ENCODE measurements at regions not wholly inside any gene's neighbourhood (a gene's known extent, or its start where the extent isn't known, plus 50 kb on each side); places are given as distances from the start of the nearest gene placed in this dataset.

DNA sequence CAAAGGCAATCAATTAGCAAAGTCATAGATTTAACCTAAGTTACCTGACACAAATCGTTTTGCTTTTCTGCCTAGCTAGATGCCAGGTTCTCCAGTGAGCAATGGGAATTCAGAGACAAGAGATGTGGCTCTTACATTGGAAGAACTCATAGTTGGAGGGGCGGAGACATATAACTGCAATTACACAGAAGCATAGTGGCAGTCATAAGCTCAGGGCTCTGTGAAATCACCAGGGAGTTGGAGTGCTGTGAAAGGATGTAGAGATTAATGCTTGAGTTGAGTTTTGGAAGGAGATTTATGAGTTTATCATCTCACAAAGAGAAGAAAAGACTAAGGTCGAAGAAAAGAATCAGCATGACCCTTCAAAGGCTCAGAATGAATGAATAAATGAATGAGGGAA, 457.2 kb upstream of the TRIB2 start:
- TF ChIP-seq POLR2A (IDR thresholded peaks at IDR 0.05) (no peak), POLR2AphosphoS5 (IDR thresholded peaks at IDR 0.05) (no peak), CTCF (IDR thresholded peaks at IDR 0.05) (no peak)
- H3K36me3 ChIP-seq = no peaks in the 10 kb centered on the region
- H3K4me3 ChIP-seq = no peak overlapping the region
- DNase-seq (ENCODE audit: low spot score) = no peak
- intact Hi-C loops (cut with DNase I) = no loop called here
- H3K9me3 ChIP-seq = no peaks in the 10 kb centered on the region
- no peaks in the 10 kb centered on the region for H3K27me3 ChIP-seq (replicated peaks; ENCODE audit: insufficient read depth)
- H3K4me1 ChIP-seq (replicated peaks) = no peaks in the 10 kb centered on the region
- WGBS = 84% methylated on average over 3 of the region's 3 CpGs
- no peak overlapping the region for H3K27ac ChIP-seq

DNA sequence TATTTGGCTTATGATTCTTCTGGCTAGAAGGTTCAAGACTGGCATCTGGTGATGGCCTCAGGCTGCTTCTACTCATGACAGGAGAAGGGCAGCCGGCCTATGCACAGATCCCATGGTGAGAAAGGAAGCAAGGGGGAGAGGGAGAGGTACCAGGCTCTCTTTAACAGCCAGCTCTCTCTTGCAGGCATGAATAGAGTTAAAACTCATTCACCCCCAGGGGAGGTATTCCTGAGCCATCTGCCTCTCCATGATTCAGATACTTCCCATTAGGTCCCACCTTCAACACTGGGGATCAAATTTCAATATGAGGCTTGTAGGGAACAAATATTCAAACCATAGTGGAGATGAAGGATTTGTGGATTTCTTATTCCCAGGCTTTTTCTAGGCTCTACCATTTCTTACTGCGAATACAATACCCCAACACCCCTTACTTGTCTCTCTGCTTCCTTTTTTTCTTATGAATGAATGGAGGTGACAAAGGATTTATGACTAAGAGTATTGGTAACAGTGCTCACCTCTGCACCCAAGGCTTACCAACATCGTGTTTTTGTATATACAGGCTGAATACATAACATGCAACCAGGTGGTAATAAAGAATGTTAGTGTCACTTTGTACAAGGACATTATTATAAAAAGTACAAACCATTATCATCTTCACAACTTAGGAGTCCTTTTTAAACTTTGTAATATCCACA, 454.6 kb upstream of the TRIB2 start:
- no peak for DNase-seq (ENCODE audit: low spot score)
- Histone ChIP-seq H3K36me3 (no peaks in the 10 kb centered on the region), H3K27ac (no peak overlapping the region), H3K27me3 (replicated peaks; ENCODE audit: insufficient read depth) (no peaks in the 10 kb centered on the region), H3K9me3 (no peaks in the 10 kb centered on the region), H3K4me1 (replicated peaks) (no peaks in the 10 kb centered on the region), H3K4me3 (no peak overlapping the region)
- no peak for TF ChIP-seq POLR2A (IDR thresholded peaks at IDR 0.05)
- no peak for TF ChIP-seq CTCF (IDR thresholded peaks at IDR 0.05)
- no peak for TF ChIP-seq POLR2AphosphoS5 (IDR thresholded peaks at IDR 0.05)
- WGBS = 89% methylated on average over 3 of the region's 3 CpGs
- intact Hi-C loops (cut with DNase I) = no loop called here

- no peaks in the 10 kb centered on the region for H3K27me3 ChIP-seq (replicated peaks; ENCODE audit: insufficient read depth)
- H3K4me3 ChIP-seq = no peak overlapping the region
- no peaks in the 10 kb centered on the region for H3K9me3 ChIP-seq
- no peaks in the 10 kb centered on the region for H3K4me1 ChIP-seq (replicated peaks)
- 63% methylated on average over 2 of the region's 2 CpGs for WGBS
- intact Hi-C loops (cut with DNase I) = no loop called here
- no peaks in the 10 kb centered on the region for H3K36me3 ChIP-seq
- H3K27ac ChIP-seq = no peak overlapping the region
- no peak for DNase-seq (ENCODE audit: low spot score)
- TF ChIP-seq POLR2AphosphoS5 (IDR thresholded peaks at IDR 0.05) (no peak), POLR2A (IDR thresholded peaks at IDR 0.05) (no peak), CTCF (IDR thresholded peaks at IDR 0.05) (no peak)
Observed at GRCh38 chr2:12262681-12263436, 453.9 kb upstream of the TRIB2 start.

GRCh38 chr2:12263730-12264129, 453.0 kb upstream of the TRIB2 start:
- Histone ChIP-seq H3K4me1 (replicated peaks) (no peaks in the 10 kb centered on the region), H3K9me3 (no peaks in the 10 kb centered on the region), H3K27ac (no peak overlapping the region), H3K4me3 (no peak overlapping the region), H3K27me3 (replicated peaks; ENCODE audit: insufficient read depth) (no peaks in the 10 kb centered on the region), H3K36me3 (no peaks in the 10 kb centered on the region)
- TF ChIP-seq POLR2AphosphoS5 (IDR thresholded peaks at IDR 0.05) = no peak
- no peak for TF ChIP-seq CTCF (IDR thresholded peaks at IDR 0.05)
- no peak for TF ChIP-seq POLR2A (IDR thresholded peaks at IDR 0.05)
- no peak for DNase-seq (ENCODE audit: low spot score)
- intact Hi-C loops (cut with DNase I) = no loop called here

GRCh38 chr2:12264146-12264545, 452.6 kb upstream of the TRIB2 start:
- Histone ChIP-seq H3K36me3 (no peaks in the 10 kb centered on the region), H3K27ac (no peak overlapping the region), H3K4me3 (no peak overlapping the region), H3K9me3 (no peaks in the 10 kb centered on the region), H3K4me1 (replicated peaks) (peaks cover 3% of the 10 kb centered on the region), H3K27me3 (replicated peaks; ENCODE audit: insufficient read depth) (no peaks in the 10 kb centered on the region)
- TF ChIP-seq POLR2A (IDR thresholded peaks at IDR 0.05) (no peak), CTCF (IDR thresholded peaks at IDR 0.05) (no peak), POLR2AphosphoS5 (IDR thresholded peaks at IDR 0.05) (no peak)
- no peak for DNase-seq (ENCODE audit: low spot score)
- intact Hi-C loops (cut with DNase I) = no loop called here
- WGBS = 55% methylated on average over 1 of the region's 1 CpG
